HCT116 (cell line): ENCODE measurements at regions not wholly inside any gene's neighbourhood (a gene's known extent, or its start where the extent isn't known, plus 50 kb on each side); places are given as distances from the start of the nearest gene placed in this dataset.
"Not testable (repeated sequence)": the region's sequence is repeated elsewhere in the genome, so short reads cannot be mapped to it uniquely, and the experiment has no call there.

ENCODE experiments used
- ATAC-seq: fragments of 200-7000 bp; cut with Tn5 transposase; 2 replicates; pipeline ENCODE4 v1.9.1; 2020; ENCODE audit warnings: mild to moderate bottlenecking, moderate library complexity
- BruUV-seq: library from RNA; stranded (reverse); fragments of 400-500 nt; replicated peaks from 2 replicates; lab custom pipeline; 2021; lab: Mats Ljungman, UMichigan
- CTCF ChIA-PET: fragments of 300-600 bp; sonication (Branson Sonifier 250); formaldehyde crosslinking; loops from one replicate; lab custom pipeline; 2021; ENCODE audit warnings: antibody characterized with exemption; lab: Charles Lee
- POLR2A ChIA-PET: fragments of 300-600, 350-600 bp; sonication (Branson Sonifier 250); formaldehyde crosslinking; loops from one replicate; lab custom pipeline; 2021; ENCODE audit warnings: antibody characterized with exemption; lab: Charles Lee
- RAD21 ChIA-PET, 2 experiments: fragments of 300-600 bp; sonication (Branson Sonifier 250); formaldehyde crosslinking; loops; one replicate each; lab custom pipeline; 2023; ENCODE audit warnings: low total read pairs in 2 of 2; ENCODE audit not compliant: uncharacterized antibody in 2 of 2, unreplicated experiment in 2 of 2, low non-redundant PET in 1 of 2; lab: Charles Lee
- DNase-seq: peaks from one replicate; pipeline ENCODE4 v3.0.0-alpha.2; 2010; ENCODE audit warnings: low read depth, low spot score
- H2AFZ ChIP-seq: fragments of 200-600 bp; shearing (Covaris generic), sonication (generic); 2 replicates; pipeline ENCODE4 v1.6.1; 2017; ENCODE audit warnings: low read depth, mixed run types, mixed read lengths, antibody characterized with exemption, low read length; ENCODE audit not compliant: poor library complexity, severe bottlenecking
- H3K27ac ChIP-seq: 2 replicates; pipeline ENCODE4 v1.5.1; 2012; ENCODE audit warnings: low read depth, low read length
- H3K27me3 ChIP-seq: fragments of 200-600 bp; sonication (generic); 2 replicates; pipeline ENCODE4 v1.6.1; 2016; ENCODE audit warnings: mixed run types, low read length, mixed read lengths; ENCODE audit not compliant: insufficient read depth
- H3K36me3 ChIP-seq, 2 experiments: fragments of 200-500 bp in 1 of 2; fragments of 200-600 bp in 1 of 2; sonication (Bioruptor generic) in 1 of 2; sonication (generic) in 1 of 2; 2 replicates each; pipeline versions ENCODE4 v1.5.1 to v1.6.1; 2014 to 2016; ENCODE audit warnings: low read length in 2 of 2, inconsistent platforms in 1 of 2, mixed read lengths in 1 of 2, mixed run types in 1 of 2; ENCODE audit not compliant: insufficient read depth in 2 of 2, control insufficient read depth in 1 of 2
- H3K4me1 ChIP-seq, 2 experiments: fragments of 200-600 bp in 1 of 2; sonication (generic) in 1 of 2; 2 replicates each; pipeline versions ENCODE4 v1.5.1 to v1.6.1; 2012 to 2017; ENCODE audit warnings: low read length in 2 of 2, inconsistent platforms in 1 of 2, mild to moderate bottlenecking in 1 of 2, mixed read lengths in 1 of 2, mixed run types in 1 of 2, moderate library complexity in 1 of 2; ENCODE audit not compliant: insufficient read depth in 2 of 2, control insufficient read depth in 1 of 2
- H3K4me2 ChIP-seq: fragments of 200-600 bp; sonication (generic); 2 replicates; pipeline ENCODE4 v1.6.1; 2017; ENCODE audit warnings: mixed run types, low read length, mixed read lengths
- H3K4me3 ChIP-seq, 2 experiments: fragments of 200-600 bp in 1 of 2; sonication (generic) in 1 of 2; replicated peaks in 1 of 2; 2 replicates each; pipeline ENCODE4 v1.5.1; 2011 to 2016; ENCODE audit warnings: low read length in 2 of 2, control low read depth in 1 of 2, low read depth in 1 of 2, mild to moderate bottlenecking in 1 of 2, mixed read lengths in 1 of 2, mixed run types in 1 of 2
- H3K79me2 ChIP-seq: fragments of 200-600 bp; sonication (generic); 2 replicates; pipeline ENCODE4 v1.6.1; 2017; ENCODE audit warnings: mild to moderate bottlenecking, mixed run types, low read length, moderate library complexity, mixed read lengths; ENCODE audit not compliant: insufficient read depth
- H3K9ac ChIP-seq: fragments of 200-600 bp; sonication (generic); 2 replicates; pipeline ENCODE4 v1.6.1; 2016; ENCODE audit warnings: low read length, mixed read lengths
- H3K9me2 ChIP-seq: fragments of 200-600 bp; sonication (generic), shearing (Covaris generic); 2 replicates; pipeline ENCODE4 v1.6.1; 2017; ENCODE audit warnings: mixed run types, mild to moderate bottlenecking, moderate library complexity; ENCODE audit not compliant: insufficient read depth
- H3K9me3 ChIP-seq, 2 experiments: fragments of 200-500 bp in 1 of 2; fragments of 200-600 bp in 1 of 2; sonication (Bioruptor generic) in 1 of 2; sonication (generic) in 1 of 2; 2 replicates each; pipeline ENCODE4 v1.6.1; 2014 to 2017; ENCODE audit warnings: low read length in 2 of 2, mixed read lengths in 2 of 2, inconsistent platforms in 1 of 2, low read depth in 1 of 2, mild to moderate bottlenecking in 1 of 2, mixed run types in 1 of 2, moderate library complexity in 1 of 2; ENCODE audit not compliant: control insufficient read depth in 1 of 2, insufficient read depth in 1 of 2
- H4K20me1 ChIP-seq: fragments of 200-600 bp; sonication (generic), shearing (Covaris generic); 2 replicates; pipeline ENCODE4 v1.6.1; 2017; ENCODE audit warnings: mixed run types, mild to moderate bottlenecking, moderate library complexity; ENCODE audit not compliant: insufficient read depth
- CBX3 ChIP-seq: IDR thresholded peaks from 2 replicates; pipeline ENCODE4 v1.6.1; 2012; ENCODE audit warnings: low read depth
- ELF1 ChIP-seq: IDR thresholded peaks from 2 replicates; pipeline ENCODE4 v1.6.1; 2012; ENCODE audit warnings: low read depth, borderline replicate concordance
- EZH2 ChIP-seq: fragments of 200-600 bp; sonication (generic); IDR thresholded peaks from 2 replicates; pipeline ENCODE4 v1.6.1; 2017; ENCODE audit warnings: antibody characterized with exemption, mixed run types
- EZH2phosphoT487 ChIP-seq: fragments of 200-600 bp; IDR thresholded peaks from 2 replicates; pipeline ENCODE4 v1.6.1; 2018; ENCODE audit warnings: antibody characterized with exemption, borderline replicate concordance
- FOSL1 ChIP-seq: IDR thresholded peaks from 2 replicates; pipeline ENCODE4 v1.6.1; 2012; ENCODE audit warnings: low read depth
- JUND ChIP-seq: IDR thresholded peaks from 2 replicates; pipeline ENCODE4 v1.6.1; 2012
- SIN3A ChIP-seq: IDR thresholded peaks from 2 replicates; pipeline ENCODE4 v1.6.1; 2012; ENCODE audit warnings: low read depth
- SRF ChIP-seq: IDR thresholded peaks from 2 replicates; pipeline ENCODE4 v1.6.1; 2012; ENCODE audit warnings: low read depth
- TCF7L2 ChIP-seq: IDR thresholded peaks from 2 replicates; pipeline ENCODE4 v1.7.0; 2011; ENCODE audit warnings: borderline replicate concordance, inconsistent platforms; ENCODE audit not compliant: insufficient read depth, insufficient read length; ENCODE audit errors: extremely low read depth
- ZFX ChIP-seq: fragments of 450-650 bp; IDR thresholded peaks from 2 replicates; pipeline ENCODE4 v1.6.1; 2017
- ZNF274 ChIP-seq: fragments of 200-500 bp; sonication (Bioruptor generic); IDR thresholded peaks from 2 replicates; pipeline ENCODE4 v1.6.1; 2014; ENCODE audit warnings: mild to moderate bottlenecking, low read depth, low read length, inconsistent platforms
- intact Hi-C: fragments of 100-400 bp; cut with micrococcal nuclease; formaldehyde crosslinking; loops from 2 replicates; pipeline ENCODE4 v1.10.0; 2022
- TF ChIP-seq, protein P1 (sequence below): IDR thresholded peaks from 2 replicates; pipeline ENCODE4 v1.6.1; 2012
- TF ChIP-seq, protein P2 (sequence below): IDR thresholded peaks from 2 replicates; pipeline ENCODE4 v1.6.1; 2012; ENCODE audit warnings: low read depth
- TF ChIP-seq, protein P3 (sequence below): IDR thresholded peaks from 2 replicates; pipeline ENCODE4 v1.6.1; 2011; ENCODE audit warnings: mild to moderate bottlenecking, low read length, moderate library complexity; ENCODE audit not compliant: insufficient replicate concordance; ENCODE audit errors: extremely low read depth
- TF ChIP-seq, protein P4 (sequence below), 3 experiments: fragments of 200-600 bp in 1 of 3; sonication (generic) in 1 of 3; IDR thresholded peaks in 2 of 3; conservative IDR thresholded peaks in 1 of 3; 2 replicates each; pipeline ENCODE4 v1.5.1; 2012 to 2017; ENCODE audit warnings: low read depth in 2 of 3, low read length in 2 of 3, antibody characterized with exemption in 1 of 3, borderline replicate concordance in 1 of 3, control low read depth in 1 of 3, mild to moderate bottlenecking in 1 of 3, mixed read lengths in 1 of 3, mixed run types in 1 of 3, moderate library complexity in 1 of 3; ENCODE audit not compliant: insufficient read depth in 1 of 3

DNA sequence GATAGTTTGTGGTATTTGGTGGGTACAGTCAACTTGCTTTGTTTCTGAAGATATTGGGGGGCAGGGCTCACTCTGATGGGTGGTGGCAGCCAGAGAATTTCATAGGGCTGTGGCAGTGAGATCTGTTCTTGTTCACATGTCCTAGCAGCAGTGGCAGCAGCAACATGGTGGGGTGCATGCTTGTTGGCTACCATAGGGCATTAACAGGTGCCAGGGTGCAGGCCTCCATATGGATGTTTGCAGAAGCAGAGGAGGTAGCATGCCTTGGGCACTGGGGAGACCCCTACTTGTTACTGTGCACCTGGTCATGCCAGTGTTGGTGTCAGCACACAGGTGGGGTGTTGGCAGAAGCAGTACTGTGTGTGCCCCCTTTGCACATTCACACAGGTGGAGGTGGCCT, 96.3 kb upstream of the ZC4H2 start:
- POLR2A ChIA-PET = no interaction called here
- no peak overlapping the region for H3K4me2 ChIP-seq
- H3K27me3 ChIP-seq = no peaks in the 10 kb centered on the region
- H3K79me2 ChIP-seq = no peaks in the 10 kb centered on the region
- TF ChIP-seq EZH2phosphoT487 = no peak
- TF ChIP-seq, protein P1, sequence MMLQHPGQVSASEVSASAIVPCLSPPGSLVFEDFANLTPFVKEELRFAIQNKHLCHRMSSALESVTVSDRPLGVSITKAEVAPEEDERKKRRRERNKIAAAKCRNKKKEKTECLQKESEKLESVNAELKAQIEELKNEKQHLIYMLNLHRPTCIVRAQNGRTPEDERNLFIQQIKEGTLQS = no peak
- TF ChIP-seq, protein P2, sequence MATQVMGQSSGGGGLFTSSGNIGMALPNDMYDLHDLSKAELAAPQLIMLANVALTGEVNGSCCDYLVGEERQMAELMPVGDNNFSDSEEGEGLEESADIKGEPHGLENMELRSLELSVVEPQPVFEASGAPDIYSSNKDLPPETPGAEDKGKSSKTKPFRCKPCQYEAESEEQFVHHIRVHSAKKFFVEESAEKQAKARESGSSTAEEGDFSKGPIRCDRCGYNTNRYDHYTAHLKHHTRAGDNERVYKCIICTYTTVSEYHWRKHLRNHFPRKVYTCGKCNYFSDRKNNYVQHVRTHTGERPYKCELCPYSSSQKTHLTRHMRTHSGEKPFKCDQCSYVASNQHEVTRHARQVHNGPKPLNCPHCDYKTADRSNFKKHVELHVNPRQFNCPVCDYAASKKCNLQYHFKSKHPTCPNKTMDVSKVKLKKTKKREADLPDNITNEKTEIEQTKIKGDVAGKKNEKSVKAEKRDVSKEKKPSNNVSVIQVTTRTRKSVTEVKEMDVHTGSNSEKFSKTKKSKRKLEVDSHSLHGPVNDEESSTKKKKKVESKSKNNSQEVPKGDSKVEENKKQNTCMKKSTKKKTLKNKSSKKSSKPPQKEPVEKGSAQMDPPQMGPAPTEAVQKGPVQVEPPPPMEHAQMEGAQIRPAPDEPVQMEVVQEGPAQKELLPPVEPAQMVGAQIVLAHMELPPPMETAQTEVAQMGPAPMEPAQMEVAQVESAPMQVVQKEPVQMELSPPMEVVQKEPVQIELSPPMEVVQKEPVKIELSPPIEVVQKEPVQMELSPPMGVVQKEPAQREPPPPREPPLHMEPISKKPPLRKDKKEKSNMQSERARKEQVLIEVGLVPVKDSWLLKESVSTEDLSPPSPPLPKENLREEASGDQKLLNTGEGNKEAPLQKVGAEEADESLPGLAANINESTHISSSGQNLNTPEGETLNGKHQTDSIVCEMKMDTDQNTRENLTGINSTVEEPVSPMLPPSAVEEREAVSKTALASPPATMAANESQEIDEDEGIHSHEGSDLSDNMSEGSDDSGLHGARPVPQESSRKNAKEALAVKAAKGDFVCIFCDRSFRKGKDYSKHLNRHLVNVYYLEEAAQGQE = no peak
- TF ChIP-seq EZH2 = no peak
- TF ChIP-seq ZFX = no peak
- TF ChIP-seq TCF7L2 = no peak
- no peak for TF ChIP-seq ELF1
- TF ChIP-seq, protein P3, sequence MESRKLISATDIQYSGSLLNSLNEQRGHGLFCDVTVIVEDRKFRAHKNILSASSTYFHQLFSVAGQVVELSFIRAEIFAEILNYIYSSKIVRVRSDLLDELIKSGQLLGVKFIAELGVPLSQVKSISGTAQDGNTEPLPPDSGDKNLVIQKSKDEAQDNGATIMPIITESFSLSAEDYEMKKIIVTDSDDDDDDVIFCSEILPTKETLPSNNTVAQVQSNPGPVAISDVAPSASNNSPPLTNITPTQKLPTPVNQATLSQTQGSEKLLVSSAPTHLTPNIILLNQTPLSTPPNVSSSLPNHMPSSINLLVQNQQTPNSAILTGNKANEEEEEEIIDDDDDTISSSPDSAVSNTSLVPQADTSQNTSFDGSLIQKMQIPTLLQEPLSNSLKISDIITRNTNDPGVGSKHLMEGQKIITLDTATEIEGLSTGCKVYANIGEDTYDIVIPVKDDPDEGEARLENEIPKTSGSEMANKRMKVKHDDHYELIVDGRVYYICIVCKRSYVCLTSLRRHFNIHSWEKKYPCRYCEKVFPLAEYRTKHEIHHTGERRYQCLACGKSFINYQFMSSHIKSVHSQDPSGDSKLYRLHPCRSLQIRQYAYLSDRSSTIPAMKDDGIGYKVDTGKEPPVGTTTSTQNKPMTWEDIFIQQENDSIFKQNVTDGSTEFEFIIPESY = no peak
- TF ChIP-seq CBX3 = no peak
- TF ChIP-seq JUND = no peak
- no peak for TF ChIP-seq ZNF274
- no peak for TF ChIP-seq SRF
- no peak for TF ChIP-seq SIN3A
- no peak for TF ChIP-seq FOSL1
- TF ChIP-seq, protein P4, sequence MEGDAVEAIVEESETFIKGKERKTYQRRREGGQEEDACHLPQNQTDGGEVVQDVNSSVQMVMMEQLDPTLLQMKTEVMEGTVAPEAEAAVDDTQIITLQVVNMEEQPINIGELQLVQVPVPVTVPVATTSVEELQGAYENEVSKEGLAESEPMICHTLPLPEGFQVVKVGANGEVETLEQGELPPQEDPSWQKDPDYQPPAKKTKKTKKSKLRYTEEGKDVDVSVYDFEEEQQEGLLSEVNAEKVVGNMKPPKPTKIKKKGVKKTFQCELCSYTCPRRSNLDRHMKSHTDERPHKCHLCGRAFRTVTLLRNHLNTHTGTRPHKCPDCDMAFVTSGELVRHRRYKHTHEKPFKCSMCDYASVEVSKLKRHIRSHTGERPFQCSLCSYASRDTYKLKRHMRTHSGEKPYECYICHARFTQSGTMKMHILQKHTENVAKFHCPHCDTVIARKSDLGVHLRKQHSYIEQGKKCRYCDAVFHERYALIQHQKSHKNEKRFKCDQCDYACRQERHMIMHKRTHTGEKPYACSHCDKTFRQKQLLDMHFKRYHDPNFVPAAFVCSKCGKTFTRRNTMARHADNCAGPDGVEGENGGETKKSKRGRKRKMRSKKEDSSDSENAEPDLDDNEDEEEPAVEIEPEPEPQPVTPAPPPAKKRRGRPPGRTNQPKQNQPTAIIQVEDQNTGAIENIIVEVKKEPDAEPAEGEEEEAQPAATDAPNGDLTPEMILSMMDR (IDR thresholded peaks at IDR 0.05 in 2 of 3, conservative IDR thresholded peaks at IDR 0.05 in 1 of 3; ENCODE audit: borderline replicate concordance in 1 of 3, insufficient read depth in 1 of 3, low read depth in 2 of 3, low read length in 2 of 3) = no peak
- TF ChIP-seq, all 23 proteins: peak for 0
- H4K20me1 ChIP-seq = no peaks in the 10 kb centered on the region
- BruUV-seq = no TSS peak
- no peaks in the 10 kb centered on the region for H3K9me3 ChIP-seq
- DNase-seq (no peak), ATAC-seq (no peak)
- H3K27ac ChIP-seq = no peak overlapping the region
- RAD21 ChIA-PET = no interaction called here
- intact Hi-C loops = no loop called here
- no peak overlapping the region for H2AFZ ChIP-seq
- no peaks in the 10 kb centered on the region for H3K36me3 ChIP-seq
- H3K4me1 ChIP-seq = no peaks in the 10 kb centered on the region
- CTCF ChIA-PET = no interaction called here
- H3K4me3 ChIP-seq = no peak overlapping the region
- H3K9ac ChIP-seq = no peak overlapping the region
- no peaks in the 10 kb centered on the region for H3K9me2 ChIP-seq

DNA sequence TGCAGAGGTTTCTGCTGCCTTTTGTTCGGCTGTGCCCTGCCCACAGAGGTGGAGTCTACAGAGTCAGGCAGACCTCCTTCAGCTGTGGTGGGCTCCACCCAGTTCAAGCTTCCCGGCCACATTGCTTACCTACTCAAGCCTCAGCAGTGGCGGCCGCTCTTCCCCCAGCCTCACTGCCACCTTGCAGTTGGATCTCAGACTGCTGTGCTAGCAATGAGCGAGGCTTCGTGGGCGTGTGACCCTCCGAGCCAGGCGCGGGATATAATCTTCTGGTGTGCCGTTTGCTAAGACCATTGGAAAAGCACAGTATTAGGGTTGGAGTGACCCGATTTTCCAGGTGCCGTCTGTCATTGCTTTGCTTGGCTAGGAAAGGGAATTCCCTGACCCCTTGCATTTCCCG, 82.4 kb upstream of the ZC4H2 start:
- H3K4me3 ChIP-seq, H3K27ac ChIP-seq, H3K4me1 ChIP-seq, H3K79me2 ChIP-seq, H3K9ac ChIP-seq, H3K36me3 ChIP-seq, POLR2A ChIA-PET, H3K27me3 ChIP-seq, DNase-seq, H2AFZ ChIP-seq, RAD21 ChIA-PET, H4K20me1 ChIP-seq, ATAC-seq, intact Hi-C loops, CTCF ChIA-PET, H3K9me3 ChIP-seq, H3K4me2 ChIP-seq, BruUV-seq, H3K9me2 ChIP-seq: not testable (repeated sequence)
